ENCODE measurements at regions not wholly inside any gene's neighbourhood (a gene's known extent, or its start where the extent isn't known, plus 50 kb on each side); places are given as distances from the start of the nearest gene placed in this dataset.
A peak's percentile ranks its signal among the peaks of the same experiment; 100 is the strongest.

DNA sequence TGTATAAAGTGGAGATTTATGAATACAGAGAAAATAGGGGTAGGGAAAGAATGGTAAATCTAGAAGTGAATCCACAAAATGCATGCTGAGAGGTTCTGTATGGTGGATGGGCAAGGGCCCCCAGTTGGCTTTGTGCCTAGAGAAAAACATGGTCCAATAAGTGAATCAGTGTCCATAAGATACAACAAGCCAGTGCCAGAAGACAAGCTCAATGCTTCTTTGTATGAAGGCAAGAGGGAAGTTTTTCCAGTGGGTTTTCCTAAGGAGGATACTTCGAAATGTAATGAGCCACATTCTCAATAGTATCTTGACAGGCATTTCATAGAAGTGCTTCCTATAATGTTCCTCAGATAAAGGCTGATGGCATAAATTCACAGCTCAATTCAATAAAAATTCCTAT lies 169.4 kb upstream of the HMCN1 start:
- Histone ChIP-seq H3K14ac (ENCODE audit: low read length) (peak overlapping the region; percentile 86), H2BK5ac (ENCODE audit: low read depth, low read length, poor library complexity) (peak overlapping the region; percentile 98), H3K27me3 (ENCODE audit: insufficient read depth, low read length) (no peaks in the 10 kb centered on the region), H4K91ac (ENCODE audit: low read depth, low read length) (peak overlapping the region; percentile 91), H3K4me1 (ENCODE audit: control insufficient read depth in 1 of 2, insufficient read depth in 2 of 2, low read length in 2 of 2) (peaks cover 0 to 13% of the 10 kb centered on the region in 2 experiments), H3K79me2 (ENCODE audit: control insufficient read depth, insufficient read depth, low read length, poor library complexity) (peaks cover 4% of the 10 kb centered on the region), H2AK5ac (ENCODE audit: low read length) (peak overlapping the region; percentile 92), H4K8ac (ENCODE audit: low read depth, low read length) (peak overlapping the region; percentile 85), H4K12ac (ENCODE audit: low read depth, low read length) (no peak overlapping the region), H3K79me1 (ENCODE audit: low read length) (peaks cover 30% of the 10 kb centered on the region), H3K4ac (ENCODE audit: low read depth, low read length) (peak overlapping the region; percentile 92), H3K9me3 (ENCODE audit: insufficient read depth, low read depth, low read length) (no peaks in the 10 kb centered on the region), H2BK120ac (ENCODE audit: insufficient read depth, low read length, poor library complexity) (peak overlapping the region; percentile 91), H3K23ac (ENCODE audit: low read length) (no peak overlapping the region), H2BK12ac (ENCODE audit: low read length) (peak overlapping the region; percentile 95), H3K9ac (ENCODE audit: low read length) (no peak overlapping the region), H2AFZ (ENCODE audit: insufficient read depth, low read length, poor library complexity) (no peak overlapping the region), H3K27ac (ENCODE audit: low read depth, low read length) (peak overlapping the region; percentile 99), H3K4me3 (ENCODE audit: low read depth, low read length) (no peak overlapping the region), H3K18ac (ENCODE audit: low read length) (no peak overlapping the region), H3K36me3 (ENCODE audit: control insufficient read depth in 1 of 2, insufficient read depth in 2 of 2, low read length in 2 of 2) (no peaks in the 10 kb centered on the region), H3K4me2 (ENCODE audit: low read length) (no peak overlapping the region)
- no CpG with 5 or more reads among the region's 1 CpG for WGBS (ENCODE audit: extremely low coverage, insufficient coverage, insufficient read length)
- DNase-seq: no peak

DNA sequence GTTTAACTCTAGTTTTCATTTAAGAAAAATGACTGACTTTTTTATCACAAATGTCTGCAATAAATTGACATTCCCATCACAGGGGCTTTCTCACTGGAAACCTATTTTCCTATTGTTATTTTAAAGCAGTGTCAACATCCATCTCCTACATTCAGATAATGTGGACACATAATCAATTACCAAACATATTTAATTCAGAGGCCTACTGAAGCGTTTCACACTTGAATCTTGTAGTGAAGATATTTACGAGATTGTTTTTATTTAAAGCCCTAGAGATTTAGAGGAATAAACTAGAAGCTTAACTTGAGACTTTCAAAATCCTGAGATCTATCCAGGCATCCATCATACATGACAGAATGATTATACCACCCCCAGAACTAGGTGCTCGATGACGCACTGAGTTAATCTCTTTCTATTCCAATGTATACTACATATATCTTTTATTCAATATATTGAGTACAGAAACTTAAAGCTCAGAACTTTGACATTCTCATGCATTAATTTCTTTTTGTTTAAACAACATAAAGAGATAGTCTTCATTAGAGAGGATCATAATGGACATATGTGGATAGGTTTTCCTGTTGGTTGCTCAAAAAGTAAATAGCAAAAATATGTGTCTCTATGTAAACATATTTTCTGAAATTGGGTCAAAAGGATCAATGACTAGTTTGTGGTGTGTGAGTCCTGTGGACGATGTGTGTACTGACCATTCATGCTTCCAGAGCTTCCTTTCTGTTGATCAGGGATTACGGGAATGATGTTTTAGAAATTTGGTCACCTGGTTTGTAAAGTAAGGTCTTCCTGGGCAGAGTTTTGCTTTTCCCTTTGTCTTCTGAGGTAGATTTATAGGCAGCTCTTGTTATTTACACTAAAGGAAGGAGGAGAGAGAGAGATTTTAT lies 171.5 kb upstream of the HMCN1 start:
- no peaks in the 10 kb centered on the region for H3K27me3 ChIP-seq (ENCODE audit: insufficient read depth, low read length)
- H3K4me1 ChIP-seq (ENCODE audit: control insufficient read depth in 1 of 2, insufficient read depth in 2 of 2, low read length in 2 of 2): peaks cover 0 to 16% of the 10 kb centered on the region in 2 experiments
- no peak overlapping the region for H3K4me3 ChIP-seq (ENCODE audit: low read depth, low read length)
- DNase-seq: no peak
- peak overlapping the region; percentile 40 for H3K14ac ChIP-seq (ENCODE audit: low read length)
- H4K91ac ChIP-seq (ENCODE audit: low read depth, low read length): no peak overlapping the region
- no peak overlapping the region for H3K4ac ChIP-seq (ENCODE audit: low read depth, low read length)
- H2BK5ac ChIP-seq (ENCODE audit: low read depth, low read length, poor library complexity): no peak overlapping the region
- peak overlapping the region; percentile 94 for H2BK12ac ChIP-seq (ENCODE audit: low read length)
- peaks cover 31% of the 10 kb centered on the region for H3K79me1 ChIP-seq (ENCODE audit: low read length)
- H2BK120ac ChIP-seq (ENCODE audit: insufficient read depth, low read length, poor library complexity): peak overlapping the region; percentile 38
- H4K12ac ChIP-seq (ENCODE audit: low read depth, low read length): no peak overlapping the region
- no peak overlapping the region for H3K4me2 ChIP-seq (ENCODE audit: low read length)
- H3K36me3 ChIP-seq (ENCODE audit: control insufficient read depth in 1 of 2, insufficient read depth in 2 of 2, low read length in 2 of 2): no peaks in the 10 kb centered on the region
- WGBS (ENCODE audit: extremely low coverage, insufficient coverage, insufficient read length): no CpG with 5 or more reads among the region's 6 CpGs
- H3K27ac ChIP-seq (ENCODE audit: low read depth, low read length): no peak overlapping the region
- H3K18ac ChIP-seq (ENCODE audit: low read length): no peak overlapping the region
- no peak overlapping the region for H2AFZ ChIP-seq (ENCODE audit: insufficient read depth, low read length, poor library complexity)
- H2AK5ac ChIP-seq (ENCODE audit: low read length): no peak overlapping the region
- H3K23ac ChIP-seq (ENCODE audit: low read length): no peak overlapping the region
- peaks cover 3% of the 10 kb centered on the region for H3K79me2 ChIP-seq (ENCODE audit: control insufficient read depth, insufficient read depth, low read length, poor library complexity)
- H4K8ac ChIP-seq (ENCODE audit: low read depth, low read length): no peak overlapping the region
- no peaks in the 10 kb centered on the region for H3K9me3 ChIP-seq (ENCODE audit: insufficient read depth, low read depth, low read length)
- H3K9ac ChIP-seq (ENCODE audit: low read length): no peak overlapping the region

DNA sequence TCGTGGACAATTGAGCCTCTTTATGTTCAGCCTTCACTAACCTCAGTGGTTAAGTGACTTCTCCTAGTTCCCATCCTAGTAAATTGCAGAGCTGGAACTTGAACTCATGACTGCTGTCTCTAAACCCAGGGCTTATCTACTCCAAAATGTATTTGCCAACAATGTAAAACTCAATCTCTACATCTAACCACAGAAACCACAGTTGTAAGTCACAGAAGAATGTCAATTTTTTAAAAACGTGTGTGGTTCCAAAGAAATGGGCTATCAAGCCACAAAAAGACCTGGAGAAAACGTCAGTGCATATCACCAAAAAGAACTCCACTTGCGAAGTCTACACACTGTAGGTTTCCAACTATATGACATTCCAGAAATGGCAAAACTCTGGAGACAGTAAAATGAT lies 172.6 kb upstream of the HMCN1 start:
- Histone ChIP-seq H4K91ac (ENCODE audit: low read depth, low read length) (peak overlapping the region; percentile 64), H3K79me1 (ENCODE audit: low read length) (peaks cover 28% of the 10 kb centered on the region), H2AK5ac (ENCODE audit: low read length) (no peak overlapping the region), H3K14ac (ENCODE audit: low read length) (no peak overlapping the region), H3K18ac (ENCODE audit: low read length) (no peak overlapping the region), H3K79me2 (ENCODE audit: control insufficient read depth, insufficient read depth, low read length, poor library complexity) (peaks cover 2% of the 10 kb centered on the region), H3K4ac (ENCODE audit: low read depth, low read length) (no peak overlapping the region), H2BK5ac (ENCODE audit: low read depth, low read length, poor library complexity) (peak overlapping the region; percentile 49), H4K8ac (ENCODE audit: low read depth, low read length) (no peak overlapping the region), H3K4me2 (ENCODE audit: low read length) (no peak overlapping the region), H3K4me1 (ENCODE audit: control insufficient read depth in 1 of 2, insufficient read depth in 2 of 2, low read length in 2 of 2) (peaks cover 0 to 16% of the 10 kb centered on the region in 2 experiments), H3K9me3 (ENCODE audit: insufficient read depth, low read depth, low read length) (no peaks in the 10 kb centered on the region), H2BK120ac (ENCODE audit: insufficient read depth, low read length, poor library complexity) (peak overlapping the region; percentile 78), H3K4me3 (ENCODE audit: low read depth, low read length) (no peak overlapping the region), H2BK12ac (ENCODE audit: low read length) (peak overlapping the region; percentile 67), H3K27me3 (ENCODE audit: insufficient read depth, low read length) (no peaks in the 10 kb centered on the region), H3K36me3 (ENCODE audit: control insufficient read depth in 1 of 2, insufficient read depth in 2 of 2, low read length in 2 of 2) (no peaks in the 10 kb centered on the region), H3K9ac (ENCODE audit: low read length) (no peak overlapping the region), H3K27ac (ENCODE audit: low read depth, low read length) (peak overlapping the region; percentile 16), H2AFZ (ENCODE audit: insufficient read depth, low read length, poor library complexity) (no peak overlapping the region), H4K12ac (ENCODE audit: low read depth, low read length) (no peak overlapping the region), H3K23ac (ENCODE audit: low read length) (no peak overlapping the region)
- DNase-seq: peak in 1 of 2 donors; percentile 37
- WGBS (ENCODE audit: extremely low coverage, insufficient coverage, insufficient read length): no CpG with 5 or more reads among the region's 4 CpGs

DNA sequence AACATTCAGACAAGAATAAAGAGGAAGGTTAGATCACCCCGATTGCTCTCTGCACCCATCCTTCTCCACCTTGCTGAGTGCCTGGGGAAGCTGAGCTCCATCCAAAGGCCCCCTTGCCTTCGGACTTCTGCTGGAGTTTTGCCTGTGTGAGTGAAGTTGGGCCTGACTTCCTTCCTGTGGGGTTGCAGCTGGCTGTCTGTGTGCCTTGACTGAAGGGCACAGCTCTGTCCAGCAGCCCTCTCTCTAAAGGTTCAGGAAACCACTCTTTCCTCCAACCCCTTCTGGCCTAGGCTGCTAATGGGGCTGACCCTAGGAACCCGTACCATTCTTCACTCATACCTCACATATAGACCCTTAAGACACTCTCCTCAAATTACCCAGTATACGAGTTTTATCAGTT lies 173.4 kb upstream of the HMCN1 start:
- peak overlapping the region; percentile 38 for H2AK5ac ChIP-seq (ENCODE audit: low read length)
- peak overlapping the region; percentile 83 for H2BK12ac ChIP-seq (ENCODE audit: low read length)
- DNase-seq: no peak
- no peak overlapping the region for H3K4me2 ChIP-seq (ENCODE audit: low read length)
- peak overlapping the region; percentile 64 for H4K91ac ChIP-seq (ENCODE audit: low read depth, low read length)
- WGBS (ENCODE audit: extremely low coverage, insufficient coverage, insufficient read length): no CpG with 5 or more reads among the region's 4 CpGs
- no peak overlapping the region for H3K9ac ChIP-seq (ENCODE audit: low read length)
- H3K9me3 ChIP-seq (ENCODE audit: insufficient read depth, low read depth, low read length): no peaks in the 10 kb centered on the region
- peaks cover 0 to 16% of the 10 kb centered on the region in 2 experiments for H3K4me1 ChIP-seq (ENCODE audit: control insufficient read depth in 1 of 2, insufficient read depth in 2 of 2, low read length in 2 of 2)
- no peak overlapping the region for H2AFZ ChIP-seq (ENCODE audit: insufficient read depth, low read length, poor library complexity)
- no peak overlapping the region for H4K12ac ChIP-seq (ENCODE audit: low read depth, low read length)
- H3K27me3 ChIP-seq (ENCODE audit: insufficient read depth, low read length): no peaks in the 10 kb centered on the region
- no peak overlapping the region for H3K27ac ChIP-seq (ENCODE audit: low read depth, low read length)
- H3K14ac ChIP-seq (ENCODE audit: low read length): peak overlapping the region; percentile 25
- no peak overlapping the region for H3K23ac ChIP-seq (ENCODE audit: low read length)
- no peak overlapping the region for H3K4ac ChIP-seq (ENCODE audit: low read depth, low read length)
- H2BK120ac ChIP-seq (ENCODE audit: insufficient read depth, low read length, poor library complexity): peak overlapping the region; percentile 46
- H3K36me3 ChIP-seq (ENCODE audit: control insufficient read depth in 1 of 2, insufficient read depth in 2 of 2, low read length in 2 of 2): no peaks in the 10 kb centered on the region
- peak overlapping the region; percentile 48 for H2BK5ac ChIP-seq (ENCODE audit: low read depth, low read length, poor library complexity)
- no peak overlapping the region for H3K4me3 ChIP-seq (ENCODE audit: low read depth, low read length)
- H3K79me1 ChIP-seq (ENCODE audit: low read length): peaks cover 26% of the 10 kb centered on the region
- peaks cover 2% of the 10 kb centered on the region for H3K79me2 ChIP-seq (ENCODE audit: control insufficient read depth, insufficient read depth, low read length, poor library complexity)
- H3K18ac ChIP-seq (ENCODE audit: low read length): peak overlapping the region; percentile 4
- H4K8ac ChIP-seq (ENCODE audit: low read depth, low read length): peak overlapping the region; percentile 8
